ENCODE measurements at regions not wholly inside any gene's neighbourhood (a gene's known extent, or its start where the extent isn't known, plus 50 kb on each side); places are given as distances from the start of the nearest gene placed in this dataset.
"Not testable (repeated sequence)": the region's sequence is repeated elsewhere in the genome, so short reads cannot be mapped to it uniquely, and the experiment has no call there.

GRCh38 chr1:114253900-114254299 lies 100.2 kb upstream of the SYT6 start:
- no peak for DNase-seq (ENCODE audit: extremely low spot score)
- no peak for TF ChIP-seq CTCF (IDR thresholded peaks at IDR 0.05; ENCODE audit: control extremely low read depth, extremely low read depth, low read depth, missing control alignments)
- ChIA-PET POLR2A (no interaction called here), CTCF (no interaction called here)

- DNase-seq (ENCODE audit: extremely low spot score): no peak
- CTCF ChIA-PET: no interaction called here
- POLR2A ChIA-PET: no interaction called here
- TF ChIP-seq CTCF (IDR thresholded peaks at IDR 0.05; ENCODE audit: control extremely low read depth, extremely low read depth, low read depth, missing control alignments): no peak
Measured at GRCh38 chr1:114251573-114251939, 97.9 kb upstream of the SYT6 start.

- CTCF ChIA-PET: interaction anchor here (0.9 to 1.5 kb wide), 2 partner anchors 17 to 32 kb away, joined by 3 to 5 read pairs; no protein-coding TSS in a partner anchor
- TF ChIP-seq CTCF (IDR thresholded peaks at IDR 0.05; ENCODE audit: control extremely low read depth, extremely low read depth, low read depth, missing control alignments): no peak
Measured at GRCh38 chr1:114250683-114251572, 97.3 kb upstream of the SYT6 start.

GRCh38 chr1:114249691-114250090 lies 96.0 kb upstream of the SYT6 start:
- no peak for TF ChIP-seq CTCF (IDR thresholded peaks at IDR 0.05; ENCODE audit: control extremely low read depth, extremely low read depth, low read depth, missing control alignments)
- CTCF ChIA-PET: interaction anchor here (1.5 kb wide), 1 partner anchor 33 kb away, joined by 5 read pairs; no protein-coding TSS in a partner anchor
- DNase-seq (ENCODE audit: extremely low spot score): no peak
- POLR2A ChIA-PET: no interaction called here

More at GRCh38 chr1:114250683-114251572, 97.3 kb upstream of the SYT6 start:
- no peak for DNase-seq (ENCODE audit: extremely low spot score)
- POLR2A ChIA-PET: no interaction called here

- no peak for DNase-seq (ENCODE audit: extremely low spot score)
- ChIA-PET CTCF (interaction anchor here (1.2 to 1.6 kb wide), 2 partner anchors 9 to 35 kb away, joined by 3 to 4 read pairs; no protein-coding TSS in a partner anchor), POLR2A (no interaction called here)
- TF ChIP-seq CTCF (IDR thresholded peaks at IDR 0.05; ENCODE audit: control extremely low read depth, extremely low read depth, low read depth, missing control alignments): no peak
Measured at GRCh38 chr1:114248162-114248561, 94.5 kb upstream of the SYT6 start.

GRCh38 chr1:114242531-114243210 lies 89.0 kb upstream of the SYT6 start:
- DNase-seq (ENCODE audit: extremely low spot score); POLR2A ChIA-PET; CTCF ChIA-PET: not testable (repeated sequence)

- DNase-seq (ENCODE audit: extremely low spot score): no peak
- ChIA-PET POLR2A (no interaction called here), CTCF (interaction anchor here (1.1 to 2.4 kb wide), 2 partner anchors 10 to 45 kb away, joined by 3 to 8 read pairs; no protein-coding TSS in a partner anchor)
- TF ChIP-seq CTCF (IDR thresholded peaks at IDR 0.05; ENCODE audit: control extremely low read depth, extremely low read depth, low read depth, missing control alignments): no peak
Measured at GRCh38 chr1:114238053-114238452, 84.4 kb upstream of the SYT6 start.

Measured in GM10248 (cell line).